LNCAP (cell line): ENCODE measurements at regions not wholly inside any gene's neighbourhood (a gene's known extent, or its start where the extent isn't known, plus 50 kb on each side); places are given as distances from the start of the nearest gene placed in this dataset.

Experiments
- TF ChIP-seq, protein P1 (sequence below): fragments of 450-650 bp; IDR thresholded peaks from 2 replicates; pipeline ENCODE4 v1.5.1; 2017; ENCODE audit warnings: mild to moderate bottlenecking

DNA sequence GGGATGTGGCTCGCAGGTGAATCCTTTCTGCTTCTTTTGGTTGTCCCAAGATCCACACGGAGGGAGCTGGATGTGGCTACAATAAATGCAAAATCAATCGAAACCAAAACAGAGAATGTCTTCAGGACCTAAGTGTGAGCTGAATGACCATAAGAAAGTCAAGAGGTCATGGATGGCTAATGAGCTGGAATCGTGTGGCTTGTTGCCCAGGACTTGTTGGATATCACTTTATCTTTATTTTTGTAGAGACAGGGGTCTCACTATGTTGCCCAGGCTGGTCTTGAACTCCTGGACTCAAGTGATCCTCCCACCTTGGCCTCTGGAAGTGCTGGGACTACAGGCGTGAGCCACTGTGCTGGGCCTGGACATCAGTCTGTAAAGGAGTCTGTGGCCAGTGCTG lies 326.8 kb upstream of the N4BP1 start:
- TF ChIP-seq, protein P1, sequence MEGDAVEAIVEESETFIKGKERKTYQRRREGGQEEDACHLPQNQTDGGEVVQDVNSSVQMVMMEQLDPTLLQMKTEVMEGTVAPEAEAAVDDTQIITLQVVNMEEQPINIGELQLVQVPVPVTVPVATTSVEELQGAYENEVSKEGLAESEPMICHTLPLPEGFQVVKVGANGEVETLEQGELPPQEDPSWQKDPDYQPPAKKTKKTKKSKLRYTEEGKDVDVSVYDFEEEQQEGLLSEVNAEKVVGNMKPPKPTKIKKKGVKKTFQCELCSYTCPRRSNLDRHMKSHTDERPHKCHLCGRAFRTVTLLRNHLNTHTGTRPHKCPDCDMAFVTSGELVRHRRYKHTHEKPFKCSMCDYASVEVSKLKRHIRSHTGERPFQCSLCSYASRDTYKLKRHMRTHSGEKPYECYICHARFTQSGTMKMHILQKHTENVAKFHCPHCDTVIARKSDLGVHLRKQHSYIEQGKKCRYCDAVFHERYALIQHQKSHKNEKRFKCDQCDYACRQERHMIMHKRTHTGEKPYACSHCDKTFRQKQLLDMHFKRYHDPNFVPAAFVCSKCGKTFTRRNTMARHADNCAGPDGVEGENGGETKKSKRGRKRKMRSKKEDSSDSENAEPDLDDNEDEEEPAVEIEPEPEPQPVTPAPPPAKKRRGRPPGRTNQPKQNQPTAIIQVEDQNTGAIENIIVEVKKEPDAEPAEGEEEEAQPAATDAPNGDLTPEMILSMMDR: no peak

DNA sequence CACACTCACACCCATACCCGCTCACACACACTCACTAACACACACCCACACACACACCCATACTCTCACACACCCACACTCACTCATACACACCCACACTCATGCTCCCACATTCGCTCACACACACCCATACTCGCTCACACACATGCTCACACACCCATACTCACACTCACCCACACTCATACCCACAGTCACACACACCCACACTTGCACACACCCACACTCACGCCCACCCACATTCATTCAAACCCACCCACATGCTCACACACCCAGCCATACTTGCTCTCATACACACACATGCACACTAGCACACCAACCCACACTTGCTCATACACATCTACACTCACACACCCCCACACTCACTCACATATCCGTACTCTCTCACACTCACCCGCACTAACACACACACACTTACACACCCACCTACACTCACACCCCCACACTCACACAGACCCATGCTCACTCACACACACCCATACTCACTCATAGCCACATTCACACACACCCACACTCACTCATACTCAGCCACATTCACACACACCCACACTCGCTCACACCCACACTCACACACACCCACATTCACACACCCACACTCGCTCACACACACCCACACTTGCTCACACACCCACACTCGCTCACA lies 322.4 kb upstream of the N4BP1 start:
- TF ChIP-seq, protein P1: no peak

DNA sequence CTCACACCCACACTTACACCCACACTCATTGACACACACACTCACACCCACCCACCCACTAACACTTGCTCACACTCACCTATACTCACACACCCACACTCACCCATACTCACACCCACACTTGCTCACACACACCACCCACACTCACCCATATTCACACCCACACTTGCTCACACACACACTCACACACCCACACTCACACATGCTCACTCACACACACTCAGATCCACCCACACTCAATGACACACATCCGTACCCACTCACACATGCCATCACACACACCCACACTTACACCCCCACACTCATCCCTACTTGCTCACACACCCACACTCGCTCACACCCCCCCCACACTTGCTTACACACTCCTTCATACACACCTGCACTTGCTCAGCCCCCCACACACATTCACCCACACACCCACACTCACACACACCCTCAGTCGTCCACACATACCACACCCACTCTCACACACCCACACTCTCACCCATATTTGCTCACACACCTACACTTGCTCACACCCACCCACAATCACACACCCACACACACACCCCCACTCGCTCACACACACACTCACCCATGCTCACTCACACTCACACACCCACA lies 321.1 kb upstream of the N4BP1 start:
- TF ChIP-seq, protein P1: no peak

GRCh38 chr16:48919791-48920190 lies 309.8 kb upstream of the N4BP1 start:
- TF ChIP-seq, protein P1: no peak

GRCh38 chr16:48918520-48919258 lies 308.7 kb upstream of the N4BP1 start:
- TF ChIP-seq, protein P1: no peak

DNA sequence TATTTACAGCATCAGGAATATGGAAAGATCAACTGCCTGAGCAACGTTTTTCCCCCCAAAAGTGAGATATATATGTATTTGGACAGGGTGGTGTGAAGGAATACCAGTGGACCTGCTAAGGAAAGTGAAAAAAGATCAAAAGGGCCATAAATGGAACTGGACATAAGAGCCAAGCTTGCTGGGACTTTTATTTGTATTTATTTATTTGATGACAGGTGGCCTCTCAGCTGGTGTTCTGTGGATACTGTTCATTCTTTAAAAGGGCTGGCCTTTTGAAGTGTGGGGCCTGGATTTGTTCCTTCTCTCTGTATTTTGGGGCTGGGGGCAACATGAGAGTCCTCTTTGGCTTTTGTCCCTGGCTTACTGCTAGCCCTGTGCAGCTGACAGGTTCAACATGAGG lies 306.6 kb upstream of the N4BP1 start:
- TF ChIP-seq, protein P1: no peak

GRCh38 chr16:48914070-48914469 lies 304.1 kb upstream of the N4BP1 start:
- TF ChIP-seq, protein P1: no peak
